Stimulated activated CD8-positive, alpha-beta memory T cell treated with anti-CD3 and anti-CD28 coated beads, Interleukin-12 subunit alpha, Interleukin-12 subunit beta, amount 100 ng/mL, for 1 hour (primary cell): ENCODE measurements at regions not wholly inside any gene's neighbourhood (a gene's known extent, or its start where the extent isn't known, plus 50 kb on each side); places are given as distances from the start of the nearest gene placed in this dataset.
"Not testable (repeated sequence)": the region's sequence is repeated elsewhere in the genome, so short reads cannot be mapped to it uniquely, and the experiment has no call there.

Source experiments
- DNase-seq: peaks from one replicate; pipeline ENCODE4 v3.0.0-alpha.2; 2020; ENCODE audit warnings: low read depth

GRCh38 chr4:104549736-104550135 lies 55.0 kb upstream of the CXXC4 start:
- no peak for DNase-seq

- no peak for DNase-seq
Observed at GRCh38 chr4:104559502-104559901, 64.8 kb upstream of the CXXC4 start.

- DNase-seq: no peak
Observed at GRCh38 chr4:104571341-104571740, 76.6 kb upstream of the CXXC4 start.

- DNase-seq: no peak
Observed at GRCh38 chr4:104574371-104574770, 79.7 kb upstream of the CXXC4 start.

GRCh38 chr4:104575278-104575677 lies 80.6 kb upstream of the CXXC4 start:
- DNase-seq: no peak

- DNase-seq: no peak
Observed at GRCh38 chr4:104577405-104577804, 82.7 kb upstream of the CXXC4 start.

GRCh38 chr4:104581476-104581875 lies 86.8 kb upstream of the CXXC4 start:
- DNase-seq: not testable (repeated sequence)

- DNase-seq: not testable (repeated sequence)
Observed at GRCh38 chr4:104582056-104582455, 87.4 kb upstream of the CXXC4 start.

GRCh38 chr4:104589264-104589868 lies 94.7 kb upstream of the CXXC4 start:
- no peak for DNase-seq

GRCh38 chr4:104591510-104591911 lies 96.8 kb upstream of the CXXC4 start:
- no peak for DNase-seq

- DNase-seq: no peak
Observed at GRCh38 chr4:104592183-104592582, 97.5 kb upstream of the CXXC4 start.

- no peak for DNase-seq
Observed at GRCh38 chr4:104593019-104593418, 98.3 kb upstream of the CXXC4 start.

- no peak for DNase-seq
Observed at GRCh38 chr4:104596189-104596588, 101.5 kb upstream of the CXXC4 start.

- DNase-seq: no peak
Observed at GRCh38 chr4:104615496-104615895, 120.8 kb upstream of the CXXC4 start.

GRCh38 chr4:104615926-104616325 lies 121.2 kb upstream of the CXXC4 start:
- DNase-seq: no peak

- DNase-seq: no peak
Observed at GRCh38 chr4:104616401-104616820, 121.7 kb upstream of the CXXC4 start.

GRCh38 chr4:104625706-104626105 lies 131.0 kb upstream of the CXXC4 start:
- no peak for DNase-seq

GRCh38 chr4:104629601-104630000 lies 134.9 kb upstream of the CXXC4 start:
- no peak for DNase-seq

GRCh38 chr4:104630272-104630671 lies 135.6 kb upstream of the CXXC4 start:
- no peak for DNase-seq

- DNase-seq: no peak
Observed at GRCh38 chr4:104631000-104631399, 136.3 kb upstream of the CXXC4 start.

- DNase-seq: no peak
Observed at GRCh38 chr4:104641418-104641817, 146.7 kb upstream of the CXXC4 start.

GRCh38 chr4:104642521-104642920 lies 147.8 kb upstream of the CXXC4 start:
- no peak for DNase-seq

- no peak for DNase-seq
Observed at GRCh38 chr4:104643805-104644204, 149.1 kb upstream of the CXXC4 start.

- no peak for DNase-seq
Observed at GRCh38 chr4:104649631-104650030, 154.9 kb upstream of the CXXC4 start.

- not testable (repeated sequence) for DNase-seq
Observed at GRCh38 chr4:104662269-104662668, 167.6 kb upstream of the CXXC4 start.
